Gastroesophageal sphincter (tissue), 4 donors: ENCODE measurements at regions not wholly inside any gene's neighbourhood (a gene's known extent, or its start where the extent isn't known, plus 50 kb on each side); places are given as distances from the start of the nearest gene placed in this dataset.

Experiments
- ATAC-seq: fragments of 150-250 bp; one replicate; pipeline ENCODE4 v1.9.1; 2016; ENCODE audit warnings: mild to moderate bottlenecking, moderate library complexity
- H3K27ac ChIP-seq, 4 donors: fragments of 200-600 bp; sonication (generic) in 3 of 4; 1 replicate in 3 of 4; 2 replicates in 1 of 4; pipeline ENCODE4 v1.5.1; 2016 to 2019
- H3K27me3 ChIP-seq: fragments of 200-600 bp; sonication (generic); one replicate; pipeline ENCODE4 v1.5.1; 2019
- H3K36me3 ChIP-seq, 2 donors: fragments of 200-600 bp; sonication (generic); one replicate each; pipeline ENCODE4 v1.5.1; 2019; ENCODE audit warnings: control low read depth in 1 of 2
- H3K4me1 ChIP-seq, 3 donors: fragments of 200-600 bp; sonication (generic); 1 replicate in 2 of 3; 2 replicates in 1 of 3; pipeline ENCODE4 v1.5.1; 2016 to 2019; ENCODE audit warnings: control low read depth in 2 of 3
- H3K4me3 ChIP-seq, 2 donors: fragments of 200-600 bp; sonication (generic); one replicate each; pipeline ENCODE4 v1.5.1; 2019; ENCODE audit warnings: mild to moderate bottlenecking in 1 of 2, moderate library complexity in 1 of 2
- H3K9me3 ChIP-seq, 3 donors: fragments of 200-600 bp; sonication (generic); one replicate each; pipeline ENCODE4 v1.5.1; 2017 to 2019; ENCODE audit warnings: control low read depth in 2 of 3
- CTCF ChIP-seq, 4 experiments: fragments of 200-600 bp in 2 of 4; fragments of 450-650 bp in 2 of 4; sonication (generic) in 1 of 4; IDR thresholded peaks; one replicate each; pipeline ENCODE4 v1.5.1; 2017 to 2019; ENCODE audit warnings: antibody characterized with exemption in 4 of 4, mild to moderate bottlenecking in 2 of 4, moderate library complexity in 2 of 4
- EP300 ChIP-seq: sonication (generic); formaldehyde crosslinking; IDR thresholded peaks from one replicate; pipeline ENCODE4 v1.6.1; 2017; ENCODE audit warnings: antibody characterized with exemption, mild to moderate bottlenecking
- POLR2A ChIP-seq, 2 donors: fragments of 450-650 bp; IDR thresholded peaks; one replicate each; pipeline ENCODE4 v1.6.1; 2017; ENCODE audit warnings: antibody characterized with exemption in 2 of 2, mild to moderate bottlenecking in 2 of 2, moderate library complexity in 1 of 2
- POLR2AphosphoS5 ChIP-seq: sonication (generic); formaldehyde crosslinking; IDR thresholded peaks from one replicate; pipeline ENCODE4 v1.6.1; 2017; ENCODE audit warnings: antibody characterized with exemption
- WGBS, 2 donors: methylation state at CpG; one replicate each; pipeline ENCODE4 v1.1.5; 2018; ENCODE audit warnings: low coverage in 1 of 2; 5-methylcytosine and 5-hydroxymethylcytosine counted together

- Histone ChIP-seq H3K4me3 (peak overlapping the region; percentile 22 to 34), H3K27me3 (no peaks in the 10 kb centered on the region), H3K4me1 (peaks cover 0 to 21% (median 2%) of the 10 kb centered on the region in 3 donors), H3K9me3 (no peaks in the 10 kb centered on the region), H3K27ac (peak overlapping the region in 2 of 4 donors; percentile 30 to 60), H3K36me3 (no peaks in the 10 kb centered on the region)
- 10 to 18% methylated on average over 5 of the region's 5 CpGs for WGBS, 2 donors
- TF ChIP-seq POLR2A (IDR thresholded peaks at IDR 0.05), result no peak
- no peak for TF ChIP-seq CTCF (IDR thresholded peaks at IDR 0.05)
- no peak for TF ChIP-seq EP300
- TF ChIP-seq POLR2AphosphoS5, result no peak
- ATAC-seq, result no peak
These were observed 245.2 kb upstream of the REG3G start for GRCh38 chr2:78780256-78780655.

GRCh38 chr2:78780864-78781583 lies 244.5 kb upstream of the REG3G start:
- no peaks in the 10 kb centered on the region for H3K36me3 ChIP-seq
- TF ChIP-seq EP300 (no peak), CTCF (IDR thresholded peaks at IDR 0.05) (no peak), POLR2AphosphoS5 (no peak), POLR2A (IDR thresholded peaks at IDR 0.05) (no peak)
- H3K27me3 ChIP-seq, result no peaks in the 10 kb centered on the region
- peaks cover 0 to 21% (median 2%) of the 10 kb centered on the region in 3 donors for H3K4me1 ChIP-seq
- no peak for ATAC-seq
- no peaks in the 10 kb centered on the region for H3K9me3 ChIP-seq
- 31 to 42% methylated on average over 7 of the region's 7 CpGs for WGBS, 2 donors
- peak overlapping the region in 2 of 4 donors; percentile 30 to 60 for H3K27ac ChIP-seq
- H3K4me3 ChIP-seq, result peak overlapping the region in 1 of 2 donors; percentile 34

- Histone ChIP-seq H3K4me3 (no peak overlapping the region), H3K36me3 (no peaks in the 10 kb centered on the region), H3K9me3 (no peaks in the 10 kb centered on the region), H3K4me1 (peaks cover 0 to 21% (median 2%) of the 10 kb centered on the region in 3 donors), H3K27me3 (no peaks in the 10 kb centered on the region), H3K27ac (no peak overlapping the region)
- TF ChIP-seq EP300, result no peak
- TF ChIP-seq POLR2A (IDR thresholded peaks at IDR 0.05), result no peak
- no peak for TF ChIP-seq CTCF (IDR thresholded peaks at IDR 0.05)
- TF ChIP-seq POLR2AphosphoS5, result no peak
- 92 to 93% methylated on average over 4 of the region's 4 CpGs for WGBS, 2 donors
- no peak for ATAC-seq
These were observed 243.3 kb upstream of the REG3G start for GRCh38 chr2:78782196-78782595.

- no peak overlapping the region for H3K27ac ChIP-seq
- H3K27me3 ChIP-seq, result no peaks in the 10 kb centered on the region
- H3K36me3 ChIP-seq, result no peaks in the 10 kb centered on the region
- no peak for TF ChIP-seq EP300
- TF ChIP-seq CTCF (IDR thresholded peaks at IDR 0.05), result no peak
- no peak for TF ChIP-seq POLR2A (IDR thresholded peaks at IDR 0.05)
- no peak for TF ChIP-seq POLR2AphosphoS5
- no peak for ATAC-seq
- H3K4me1 ChIP-seq, result no peaks in the 10 kb centered on the region
- WGBS, 2 donors, result 77 to 85% methylated on average over 2 to 3 of the region's 3 CpGs
- no peak overlapping the region for H3K4me3 ChIP-seq
- H3K9me3 ChIP-seq, result no peaks in the 10 kb centered on the region
These were observed 213.4 kb upstream of the REG3G start for GRCh38 chr2:78811955-78812610.
